GM21381 (cell line): ENCODE measurements at regions not wholly inside any gene's neighbourhood (a gene's known extent, or its start where the extent isn't known, plus 50 kb on each side); places are given as distances from the start of the nearest gene placed in this dataset.
"Not testable (repeated sequence)": the region's sequence is repeated elsewhere in the genome, so short reads cannot be mapped to it uniquely, and the experiment has no call there.

Experiments
- ATAC-seq: cut with Tn5 transposase; IDR thresholded peaks from one replicate; pipeline ENCODE4 v1.9.1; 2021; ENCODE audit warnings: mild to moderate bottlenecking, moderate library complexity; ENCODE audit not compliant: unreplicated experiment

- ATAC-seq, result no peak
These were observed 245.2 kb upstream of the FOXK1 start for GRCh38 chr7:4436936-4437335.

- ATAC-seq, result no peak
These were observed 244.2 kb upstream of the FOXK1 start for GRCh38 chr7:4437916-4438315.

- no peak for ATAC-seq
These were observed 243.3 kb upstream of the FOXK1 start for GRCh38 chr7:4438723-4439245.

GRCh38 chr7:4439444-4439843 is 242.7 kb upstream of the FOXK1 start:
- ATAC-seq, result no peak

- no peak for ATAC-seq
These were observed 238.0 kb upstream of the FOXK1 start for GRCh38 chr7:4444106-4444505.

- ATAC-seq, result no peak
These were observed 236.3 kb upstream of the FOXK1 start for GRCh38 chr7:4445777-4446176.

- no peak for ATAC-seq
These were observed 232.8 kb upstream of the FOXK1 start for GRCh38 chr7:4449263-4449662.

- no peak for ATAC-seq
These were observed 231.6 kb upstream of the FOXK1 start for GRCh38 chr7:4450483-4450882.

GRCh38 chr7:4460597-4460996 is 221.5 kb upstream of the FOXK1 start:
- no peak for ATAC-seq

GRCh38 chr7:4461531-4461930 is 220.6 kb upstream of the FOXK1 start:
- ATAC-seq, result no peak

- ATAC-seq, result no peak
These were observed 213.6 kb upstream of the FOXK1 start for GRCh38 chr7:4468320-4469102.

GRCh38 chr7:4470246-4470645 is 211.8 kb upstream of the FOXK1 start:
- no peak for ATAC-seq

- ATAC-seq, result no peak
These were observed 209.4 kb upstream of the FOXK1 start for GRCh38 chr7:4472728-4473127.

GRCh38 chr7:4479367-4480039 is 202.6 kb upstream of the FOXK1 start:
- no peak for ATAC-seq

- not testable (repeated sequence) for ATAC-seq
These were observed 202.0 kb upstream of the FOXK1 start for GRCh38 chr7:4480131-4480530.

- no peak for ATAC-seq
These were observed 198.2 kb upstream of the FOXK1 start for GRCh38 chr7:4483851-4484250.

- no peak for ATAC-seq
These were observed 197.6 kb upstream of the FOXK1 start for GRCh38 chr7:4484545-4484944.

GRCh38 chr7:4486907-4487306 is 195.2 kb upstream of the FOXK1 start:
- no peak for ATAC-seq

GRCh38 chr7:4496911-4497310 is 185.2 kb upstream of the FOXK1 start:
- ATAC-seq, result not testable (repeated sequence)

GRCh38 chr7:4500812-4501211 is 181.3 kb upstream of the FOXK1 start:
- ATAC-seq, result no peak

GRCh38 chr7:4507886-4508285 is 174.2 kb upstream of the FOXK1 start:
- not testable (repeated sequence) for ATAC-seq

- ATAC-seq, result no peak
These were observed 168.6 kb upstream of the FOXK1 start for GRCh38 chr7:4513450-4513849.
